ENCODE measurements at regions not wholly inside any gene's neighbourhood (a gene's known extent, or its start where the extent isn't known, plus 50 kb on each side); places are given as distances from the start of the nearest gene placed in this dataset.

DNA sequence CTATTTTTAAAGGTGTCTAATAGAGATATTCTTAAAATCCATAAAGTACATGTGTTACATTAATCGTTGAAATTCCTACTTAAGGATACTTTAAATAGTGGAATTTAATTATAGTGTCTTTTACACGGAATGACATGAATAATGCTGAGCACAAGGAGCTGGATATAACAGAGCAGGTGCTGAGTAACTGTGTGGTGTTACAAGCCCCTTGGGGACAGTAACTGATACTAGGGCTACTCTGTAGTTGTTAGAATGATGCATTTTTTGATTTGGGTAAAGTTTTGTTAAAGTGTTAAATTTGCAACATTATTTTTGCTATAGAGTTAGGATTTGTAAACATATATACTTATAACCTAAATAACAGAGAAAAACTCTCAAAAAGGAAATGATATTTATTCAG lies 1496.1 kb downstream of the OTOL1 start:
- no peak overlapping the region for H3K4me2 ChIP-seq (ENCODE audit: low read length)
- no peak overlapping the region for H3K4me3 ChIP-seq (replicated peaks in 1 of 2; ENCODE audit: low read depth in 1 of 2, low read length in 2 of 2)
- ChIA-PET RAD21 (ENCODE audit: low non-redundant PET in 1 of 2, low total read pairs in 2 of 2, uncharacterized antibody in 2 of 2, unreplicated experiment in 2 of 2) (no interaction called here), CTCF (no interaction called here), POLR2A (interaction anchor here (0.6 kb wide), 1 partner anchor 19 kb away, joined by 4 read pairs; no protein-coding TSS in a partner anchor)
- intact Hi-C loops (cut with micrococcal nuclease): no loop called here
- DNase-seq (ENCODE audit: low read depth, low spot score) (no peak), ATAC-seq (no peak)
- no peak overlapping the region for H2AFZ ChIP-seq (ENCODE audit: low read depth, low read length, poor library complexity, severe bottlenecking)
- no peaks in the 10 kb centered on the region for H3K36me3 ChIP-seq (ENCODE audit: control insufficient read depth in 1 of 2, insufficient read depth in 2 of 2, low read length in 2 of 2)
- no peaks in the 10 kb centered on the region for H3K4me1 ChIP-seq (ENCODE audit: control insufficient read depth in 1 of 2, insufficient read depth in 2 of 2, low read length in 2 of 2)
- H3K9ac ChIP-seq (ENCODE audit: low read length): no peak overlapping the region
- no peaks in the 10 kb centered on the region for H3K79me2 ChIP-seq (ENCODE audit: insufficient read depth, low read length)
- H3K27ac ChIP-seq (ENCODE audit: low read depth, low read length): no peak overlapping the region
- TF ChIP-seq CEBPB (IDR thresholded peaks at IDR 0.05; ENCODE audit: low read depth): no peak
- no peak for TF ChIP-seq ZFX (IDR thresholded peaks at IDR 0.05)
- TF ChIP-seq POLR2A (IDR thresholded peaks at IDR 0.05; ENCODE audit: borderline replicate concordance, extremely low read depth, insufficient read depth, insufficient read length): no peak
- TF ChIP-seq RAD21 (IDR thresholded peaks at IDR 0.05; ENCODE audit: low read depth): no peak
- TF ChIP-seq TCF7L2 (IDR thresholded peaks at IDR 0.05; ENCODE audit: borderline replicate concordance, extremely low read depth, insufficient read depth, insufficient read length): no peak
- no peak for TF ChIP-seq EZH2 (IDR thresholded peaks at IDR 0.05)
- TF ChIP-seq ZNF274 (IDR thresholded peaks at IDR 0.05; ENCODE audit: low read depth, low read length): no peak
- no peaks in the 10 kb centered on the region for H3K27me3 ChIP-seq (ENCODE audit: insufficient read depth, low read length)
- no peaks in the 10 kb centered on the region; a peak in 2 of 4 replicates for H3K9me3 ChIP-seq (ENCODE audit: control insufficient read depth in 1 of 2, insufficient read depth in 1 of 2, low read depth in 1 of 2, low read length in 2 of 2)
- no peaks in the 10 kb centered on the region for H4K20me1 ChIP-seq (ENCODE audit: insufficient read depth)
- no TSS peak for BruUV-seq (replicated peaks)
- no peaks in the 10 kb centered on the region; the same call in 1 of the 2 replicates for H3K9me2 ChIP-seq (ENCODE audit: insufficient read depth)

DNA sequence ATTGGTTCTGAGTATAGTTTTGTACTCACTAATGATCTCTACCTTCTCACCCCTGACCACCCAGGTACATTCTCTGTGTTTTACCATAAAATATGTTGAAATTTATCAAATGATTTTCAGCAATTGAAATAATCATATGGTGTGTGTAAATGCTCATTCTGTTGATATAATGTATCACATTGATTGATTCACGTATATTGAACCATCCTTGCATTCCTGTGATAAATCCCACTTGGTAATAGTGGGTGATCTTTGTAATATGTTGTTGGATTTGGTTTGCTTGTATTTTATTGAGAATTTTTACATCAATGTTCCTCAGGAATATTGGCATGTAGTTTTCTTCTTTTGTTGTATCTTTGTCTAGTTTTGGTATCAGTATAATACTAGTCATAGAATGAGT lies 1497.6 kb downstream of the OTOL1 start:
- no peaks in the 10 kb centered on the region for H3K79me2 ChIP-seq (ENCODE audit: insufficient read depth, low read length)
- ChIA-PET CTCF (no interaction called here), POLR2A (no interaction called here), RAD21 (ENCODE audit: low non-redundant PET in 1 of 2, low total read pairs in 2 of 2, uncharacterized antibody in 2 of 2, unreplicated experiment in 2 of 2) (no interaction called here)
- no peaks in the 10 kb centered on the region for H3K36me3 ChIP-seq (ENCODE audit: control insufficient read depth in 1 of 2, insufficient read depth in 2 of 2, low read length in 2 of 2)
- H3K4me3 ChIP-seq (replicated peaks in 1 of 2; ENCODE audit: low read depth in 1 of 2, low read length in 2 of 2): no peak overlapping the region
- no peaks in the 10 kb centered on the region for H3K27me3 ChIP-seq (ENCODE audit: insufficient read depth, low read length)
- BruUV-seq (replicated peaks): no TSS peak
- ATAC-seq (no peak), DNase-seq (ENCODE audit: low read depth, low spot score) (no peak)
- TF ChIP-seq CBX3 (IDR thresholded peaks at IDR 0.05; ENCODE audit: low read depth): no peak
- no peak for TF ChIP-seq ZFX (IDR thresholded peaks at IDR 0.05)
- TF ChIP-seq, protein P1, sequence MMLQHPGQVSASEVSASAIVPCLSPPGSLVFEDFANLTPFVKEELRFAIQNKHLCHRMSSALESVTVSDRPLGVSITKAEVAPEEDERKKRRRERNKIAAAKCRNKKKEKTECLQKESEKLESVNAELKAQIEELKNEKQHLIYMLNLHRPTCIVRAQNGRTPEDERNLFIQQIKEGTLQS (IDR thresholded peaks at IDR 0.05): no peak
- no peaks in the 10 kb centered on the region for H3K4me1 ChIP-seq (ENCODE audit: control insufficient read depth in 1 of 2, insufficient read depth in 2 of 2, low read length in 2 of 2)
- no peaks in the 10 kb centered on the region; a peak in 2 of 4 replicates for H3K9me3 ChIP-seq (ENCODE audit: control insufficient read depth in 1 of 2, insufficient read depth in 1 of 2, low read depth in 1 of 2, low read length in 2 of 2)
- H3K27ac ChIP-seq (ENCODE audit: low read depth, low read length): no peak overlapping the region
- no peaks in the 10 kb centered on the region for H4K20me1 ChIP-seq (ENCODE audit: insufficient read depth)
- H2AFZ ChIP-seq (ENCODE audit: low read depth, low read length, poor library complexity, severe bottlenecking): no peak overlapping the region
- intact Hi-C loops (cut with micrococcal nuclease): no loop called here
- H3K9ac ChIP-seq (ENCODE audit: low read length): no peak overlapping the region
- no peak overlapping the region for H3K4me2 ChIP-seq (ENCODE audit: low read length)
- H3K9me2 ChIP-seq (ENCODE audit: insufficient read depth): no peaks in the 10 kb centered on the region; the same call in 1 of the 2 replicates

All from HCT116 (cell line).